ENCODE measurements at regions not wholly inside any gene's neighbourhood (a gene's known extent, or its start where the extent isn't known, plus 50 kb on each side); places are given as distances from the start of the nearest gene placed in this dataset.
"Not testable (repeated sequence)": the region's sequence is repeated elsewhere in the genome, so short reads cannot be mapped to it uniquely, and the experiment has no call there.

DNA sequence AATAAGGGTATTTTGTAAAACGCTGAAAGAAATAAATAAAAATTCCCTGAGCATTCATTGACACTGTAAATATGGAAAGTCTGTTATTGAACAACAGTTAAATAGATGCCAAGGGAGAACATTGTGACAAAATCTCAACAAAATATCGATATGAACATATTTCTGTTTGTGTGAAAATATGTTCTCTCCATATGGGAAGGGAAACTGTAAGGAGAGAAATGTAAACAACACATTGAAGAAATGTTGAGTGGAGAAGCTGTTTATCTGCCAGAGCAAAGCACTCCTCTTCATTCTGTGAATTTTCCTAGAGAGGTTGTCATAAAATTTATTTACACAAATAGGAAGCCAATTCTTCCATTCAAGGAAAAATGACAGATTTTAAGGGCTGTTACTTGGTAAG is 57.1 kb upstream of the EOMES start:
- no peak for DNase-seq

DNA sequence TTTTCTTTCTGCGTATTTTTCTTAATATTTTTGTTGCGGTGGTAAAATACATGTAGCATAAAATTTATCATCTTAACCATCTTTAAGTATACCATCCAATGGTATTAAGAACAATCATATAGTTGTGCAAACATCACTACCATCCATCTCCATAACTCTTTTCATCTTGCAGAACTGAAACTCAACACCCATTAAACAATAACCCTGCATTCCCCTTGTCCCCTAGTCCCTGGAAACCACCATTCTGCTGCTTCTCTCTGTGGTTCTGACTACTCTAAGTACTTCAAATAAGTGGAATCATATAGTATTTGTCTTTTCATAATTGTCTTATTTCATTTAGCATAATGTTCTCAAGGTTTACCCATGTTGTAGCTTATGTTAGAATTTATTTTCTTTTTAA is 67.3 kb upstream of the EOMES start:
- no peak for DNase-seq

- no peak for DNase-seq
These were observed 69.8 kb upstream of the EOMES start for GRCh38 chr3:27791956-27792355.

DNA sequence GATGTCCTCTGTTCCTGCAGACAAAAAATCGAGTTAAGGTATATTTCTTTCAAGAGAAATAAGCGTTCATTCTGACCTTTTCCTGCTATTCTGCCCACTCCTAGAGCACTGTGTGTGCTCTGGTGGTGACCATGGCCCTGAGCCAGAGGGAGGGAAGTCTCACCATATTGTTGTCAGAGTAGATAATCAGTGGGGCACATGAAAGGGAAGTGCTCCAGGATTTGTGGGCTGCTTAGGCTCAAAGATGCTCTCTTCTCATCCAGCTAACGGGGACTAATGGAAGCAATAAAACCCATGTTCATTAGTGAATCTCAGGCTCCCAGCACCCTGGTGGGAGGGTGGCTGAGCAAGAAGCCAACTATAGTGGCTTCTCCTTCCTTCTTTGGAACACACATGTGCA is 70.7 kb upstream of the EOMES start:
- DNase-seq, result no peak

- no peak for DNase-seq
These were observed 72.1 kb upstream of the EOMES start for GRCh38 chr3:27794211-27794610.

DNA sequence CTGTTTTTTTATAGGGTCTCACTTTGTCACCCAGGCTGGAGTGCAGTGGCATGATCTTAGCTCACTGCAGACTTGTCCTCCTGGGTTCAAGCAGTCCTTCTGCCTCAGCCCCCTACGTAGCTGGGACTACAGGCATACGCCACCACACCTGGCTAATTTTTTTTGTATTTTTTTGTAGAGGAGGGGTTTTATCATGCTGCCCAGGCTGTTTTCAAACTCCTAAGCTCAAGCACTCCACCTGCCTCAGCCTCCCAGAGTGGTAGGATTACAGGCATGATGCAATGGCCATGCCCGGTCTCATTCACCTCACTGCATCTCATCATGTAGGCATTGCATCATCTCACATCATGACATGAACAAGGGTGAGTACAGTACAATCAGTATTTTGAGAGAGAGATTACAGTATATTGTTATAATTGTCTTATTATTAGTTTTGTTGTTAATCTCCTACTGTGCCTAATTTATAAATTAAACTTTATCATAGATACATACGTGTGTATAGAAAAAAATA is 74.3 kb upstream of the EOMES start:
- no peak for DNase-seq

GRCh38 chr3:27797773-27798172 is 75.7 kb upstream of the EOMES start:
- DNase-seq, result no peak

DNA sequence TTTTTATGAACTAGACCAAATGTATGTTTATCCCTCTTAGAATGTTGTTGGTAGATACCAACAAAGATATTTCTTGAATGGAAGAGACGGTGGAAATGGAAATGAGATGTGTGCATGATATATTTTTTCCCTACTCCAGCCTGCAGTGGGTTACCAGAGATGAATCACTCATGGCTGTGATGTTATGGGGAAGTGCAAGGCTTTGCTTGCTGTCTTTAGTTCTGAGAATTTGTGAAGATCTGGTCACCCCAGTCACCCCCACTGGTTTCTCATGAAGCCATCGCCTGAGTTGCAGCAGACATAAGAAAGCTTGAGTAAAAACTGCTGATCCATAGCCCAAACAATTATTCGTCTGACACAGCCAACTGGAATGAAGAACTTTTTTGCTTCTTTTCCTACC is 78.1 kb upstream of the EOMES start:
- DNase-seq, result no peak

- DNase-seq, result no peak
These were observed 80.3 kb upstream of the EOMES start for GRCh38 chr3:27802425-27802824.

DNA sequence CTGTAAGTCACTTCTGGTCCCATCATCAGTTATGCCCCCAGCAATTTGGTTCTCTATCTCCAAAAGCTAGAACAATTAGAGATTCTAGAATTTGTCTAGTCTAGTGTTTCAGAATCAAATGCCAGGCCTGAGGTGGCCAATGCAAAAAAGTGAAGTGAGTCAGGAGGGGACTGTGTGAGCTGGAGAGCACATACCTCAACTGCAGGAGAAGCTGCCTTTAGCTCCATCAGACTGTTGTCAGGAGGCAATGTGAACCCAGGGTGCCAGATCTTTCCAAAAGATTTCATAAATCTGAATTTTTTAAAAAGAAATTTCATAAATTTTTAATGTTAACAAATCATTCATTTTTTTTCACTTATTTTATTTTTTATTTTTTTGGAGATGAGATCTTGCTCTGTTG is 80.7 kb upstream of the EOMES start:
- DNase-seq, result no peak

DNA sequence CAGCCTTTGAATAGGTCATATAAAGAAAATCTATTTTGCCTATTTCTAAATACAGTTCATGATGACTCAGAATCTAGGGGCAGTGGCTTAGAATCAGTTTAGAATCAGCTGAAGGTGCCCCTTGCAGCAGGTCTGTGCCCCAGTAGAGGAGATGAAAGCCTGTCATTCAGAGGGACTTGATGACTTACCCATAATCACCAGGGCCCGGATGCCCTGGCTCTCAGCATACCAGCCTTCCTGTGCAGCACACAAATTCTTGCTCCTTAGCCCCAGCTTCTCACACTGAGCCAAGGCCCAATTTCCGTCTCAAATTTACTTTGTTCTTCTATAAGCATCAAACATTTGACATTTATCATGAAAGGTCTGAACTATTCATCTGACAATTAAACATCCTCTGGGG is 83.2 kb upstream of the EOMES start:
- no peak for DNase-seq

DNA sequence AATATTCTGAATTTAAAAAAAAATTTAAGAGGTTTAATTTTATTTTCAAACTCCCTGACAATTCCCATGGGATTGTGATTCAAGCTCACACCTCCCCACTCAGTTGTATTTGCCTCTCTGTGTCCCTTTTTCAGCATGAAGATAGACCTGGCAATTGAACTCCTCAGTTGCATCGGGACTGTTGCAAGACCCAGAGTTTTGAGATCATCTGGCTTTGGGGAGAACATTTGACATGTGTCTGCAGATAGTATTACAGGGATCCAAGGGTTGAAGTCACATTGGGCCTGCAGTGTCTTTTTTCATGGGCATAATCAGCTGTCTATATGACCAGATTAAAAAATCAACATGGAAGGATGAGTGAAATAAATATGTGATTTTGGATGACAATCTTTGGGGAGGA is 91.1 kb upstream of the EOMES start:
- DNase-seq, result no peak

- not testable (repeated sequence) for DNase-seq
These were observed 99.5 kb upstream of the EOMES start for GRCh38 chr3:27821609-27822008.

DNA sequence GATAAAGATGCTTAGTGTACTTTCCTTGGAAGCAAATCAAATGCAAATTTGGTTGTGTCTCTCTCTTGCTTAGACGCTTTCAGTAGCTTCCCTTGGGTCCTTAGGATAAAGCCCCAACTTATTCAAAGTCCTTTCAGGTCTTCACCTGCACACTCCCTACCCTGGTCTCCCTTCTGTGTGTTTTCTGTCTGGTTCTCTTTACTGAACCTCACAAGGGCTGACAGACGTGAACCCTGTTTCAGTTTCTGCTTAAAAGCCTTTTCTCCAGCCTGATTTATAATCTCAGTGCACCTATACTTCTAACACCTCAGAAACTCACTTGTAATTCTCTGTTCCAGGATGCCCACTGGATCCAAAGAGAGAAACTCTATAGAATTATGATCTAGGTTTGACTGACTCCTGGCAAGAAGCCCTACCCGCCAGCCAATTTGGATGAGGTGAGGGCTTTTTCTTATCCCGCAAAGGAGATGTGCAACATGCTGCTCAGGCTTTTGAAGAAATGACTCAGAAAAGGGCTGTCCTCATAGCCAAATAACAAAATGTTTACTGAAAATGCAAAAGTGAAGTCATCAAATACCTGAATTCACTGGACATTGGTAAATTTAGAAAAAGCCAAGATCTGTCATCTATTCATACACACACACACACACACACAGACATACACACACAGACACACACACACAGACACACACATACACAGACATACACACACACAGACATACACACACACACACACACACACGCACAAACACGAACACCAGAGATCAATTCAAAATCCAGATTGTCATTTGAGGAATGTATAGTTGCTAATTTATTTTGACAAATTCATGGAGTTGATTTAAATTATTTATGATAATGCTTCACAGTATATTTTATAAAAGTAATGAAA is 102.4 kb upstream of the EOMES start:
- DNase-seq, result no peak

GRCh38 chr3:27826448-27826847 is 104.3 kb upstream of the EOMES start:
- no peak for DNase-seq

GRCh38 chr3:27827041-27827440 is 104.9 kb upstream of the EOMES start:
- DNase-seq, result no peak

DNA sequence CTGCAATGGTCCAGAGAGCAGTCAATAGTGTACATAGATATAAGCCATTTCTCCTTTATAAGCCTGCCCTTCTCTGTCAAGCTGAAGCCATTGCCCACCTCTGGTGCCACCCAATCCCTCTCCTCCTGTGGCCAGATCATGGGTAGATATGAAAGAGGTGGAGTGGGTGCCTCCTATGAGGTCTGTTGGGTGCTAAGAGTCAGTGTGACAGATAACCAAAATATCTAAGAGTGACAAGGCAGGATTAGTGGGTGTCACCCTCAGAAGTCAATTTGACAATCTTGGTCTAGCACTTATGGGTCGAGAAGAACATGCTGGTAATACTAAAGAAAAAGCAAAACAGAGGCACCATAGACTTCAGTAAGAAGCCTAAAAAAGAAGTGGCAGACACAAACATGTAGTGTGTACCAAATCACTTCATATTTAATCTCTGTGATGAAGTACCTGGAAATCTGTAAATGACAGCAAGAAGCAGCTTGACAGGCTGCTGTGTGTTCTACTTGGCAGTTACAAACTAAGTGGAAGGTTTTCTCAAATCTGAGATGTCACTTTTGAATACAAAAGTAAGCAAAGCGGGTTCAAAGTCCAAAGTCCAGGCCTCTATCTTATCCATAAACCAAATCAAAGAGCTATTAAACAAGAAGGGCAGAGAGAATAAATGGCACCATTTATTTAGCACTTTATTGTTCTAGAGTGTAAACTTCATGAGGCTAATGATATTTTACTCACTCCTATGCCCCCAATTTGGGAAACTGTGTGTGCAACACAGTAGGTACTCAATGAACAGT is 118.9 kb upstream of the EOMES start:
- DNase-seq, result no peak

DNA sequence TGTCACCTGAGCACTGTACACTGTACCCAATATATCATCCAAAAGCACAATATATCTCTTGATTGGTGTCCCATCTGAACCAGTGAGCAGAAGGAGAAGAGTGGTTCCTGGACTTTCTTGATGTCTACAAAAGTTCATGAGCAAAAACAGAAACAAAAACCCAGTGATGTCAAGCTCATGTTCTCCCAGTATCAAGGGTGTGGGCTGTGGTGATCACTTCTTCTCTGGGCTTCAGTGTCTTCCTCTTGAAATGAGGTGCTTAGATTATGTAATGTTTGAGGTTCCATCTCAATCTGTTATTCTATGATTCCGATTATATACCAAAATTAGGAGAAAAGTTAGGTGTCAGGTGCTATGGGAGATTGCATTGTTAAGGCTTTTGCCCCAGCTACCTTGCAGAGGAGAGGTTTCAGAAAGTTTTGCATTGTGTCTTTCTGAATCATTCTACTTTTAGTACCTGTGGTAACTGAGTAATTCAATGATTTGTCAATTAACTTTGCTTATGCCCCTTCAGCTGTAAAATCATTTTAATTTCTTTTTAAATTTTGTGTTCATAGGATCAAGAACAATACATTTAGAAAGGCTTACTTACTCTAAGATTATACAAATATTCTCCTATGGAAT is 122.0 kb upstream of the EOMES start:
- DNase-seq, result no peak

DNA sequence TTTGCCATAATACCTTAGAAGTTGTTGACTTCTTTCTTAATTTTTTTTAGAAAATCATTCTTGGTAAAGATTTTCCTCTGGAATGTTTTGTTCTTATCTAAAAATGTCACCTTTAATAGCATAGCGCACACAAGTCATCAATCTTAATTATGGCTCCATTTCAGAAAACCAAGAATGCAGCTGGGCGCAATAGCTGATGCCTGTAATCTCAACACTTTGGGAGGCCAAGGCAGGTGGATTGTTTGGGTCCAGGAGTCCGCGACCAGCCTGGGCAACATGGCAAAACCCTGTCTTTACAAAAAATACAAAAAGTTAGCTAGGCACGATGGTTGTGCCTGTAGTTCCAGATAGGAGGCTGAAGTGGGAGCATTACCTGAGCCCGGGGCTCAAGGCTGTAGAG is 125.6 kb upstream of the EOMES start:
- DNase-seq, result no peak

- DNase-seq, result no peak
These were observed 126.7 kb upstream of the EOMES start for GRCh38 chr3:27848826-27849225.

DNA sequence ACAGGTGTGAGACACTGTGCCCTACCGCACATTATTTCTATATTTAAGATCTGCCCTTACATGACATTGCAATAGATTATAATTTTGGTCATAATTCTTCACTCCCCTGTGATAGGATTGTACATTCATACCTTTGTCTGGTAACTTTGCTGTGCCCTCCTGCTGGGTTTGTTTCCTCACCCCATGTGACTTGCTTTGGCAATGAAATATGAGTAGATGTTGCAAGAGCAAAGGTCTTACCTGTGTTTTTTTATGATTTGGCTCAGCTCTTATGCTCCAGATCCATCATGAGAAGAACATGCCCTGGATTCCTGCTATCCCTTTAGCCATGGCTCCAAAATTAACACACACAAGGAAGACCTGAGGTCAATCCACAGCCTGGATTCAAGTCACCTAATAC is 137.7 kb upstream of the EOMES start:
- DNase-seq, result peak; percentile 1

GRCh38 chr3:27861046-27862036 is 139.2 kb upstream of the EOMES start:
- no peak for DNase-seq
